Small intestine (tissue), 7 donors: ENCODE measurements at regions not wholly inside any gene's neighbourhood (a gene's known extent, or its start where the extent isn't known, plus 50 kb on each side); places are given as distances from the start of the nearest gene placed in this dataset.
A peak's percentile ranks its signal among the peaks of the same experiment; 100 is the strongest.

Experiments used
- DNase-seq, 2 donors: peaks; one replicate each; pipeline versions ENCODE4 v3.0.0 to v3.0.0-alpha.2; 2013
- FAIRE-seq: peaks from 2 replicates; lab custom pipeline; 2012; peaks lifted over from hg19 to GRCh38; lab: Jason Lieb, UNC
- H3K27ac ChIP-seq, 3 donors: one replicate each; pipeline ENCODE4 v1.5.1; 2013; ENCODE audit warnings: low read length in 2 of 3, mild to moderate bottlenecking in 2 of 3, control low read depth in 1 of 3, inconsistent platforms in 1 of 3, low read depth in 1 of 3, moderate library complexity in 1 of 3
- H3K27me3 ChIP-seq, 3 donors: one replicate each; pipeline ENCODE4 v1.6.1; 2013; ENCODE audit warnings: low read length in 3 of 3, inconsistent platforms in 1 of 3; ENCODE audit not compliant: control insufficient read depth in 3 of 3, insufficient read depth in 3 of 3
- H3K36me3 ChIP-seq, 3 donors: one replicate each; pipeline ENCODE4 v1.6.1; 2013; ENCODE audit warnings: low read length in 3 of 3, inconsistent platforms in 1 of 3, low read depth in 1 of 3, mild to moderate bottlenecking in 1 of 3, moderate library complexity in 1 of 3; ENCODE audit not compliant: control insufficient read depth in 3 of 3, insufficient read depth in 2 of 3
- H3K4me1 ChIP-seq, 3 donors: one replicate each; pipeline ENCODE4 v1.6.1; 2013; ENCODE audit warnings: low read length in 2 of 3, inconsistent platforms in 1 of 3, low read depth in 1 of 3, mild to moderate bottlenecking in 1 of 3, moderate library complexity in 1 of 3; ENCODE audit not compliant: control insufficient read depth in 3 of 3, insufficient read depth in 2 of 3
- H3K4me3 ChIP-seq, 3 donors: one replicate each; pipeline ENCODE4 v1.5.1; 2013; ENCODE audit warnings: low read length in 3 of 3, control low read depth in 1 of 3, inconsistent platforms in 1 of 3, low read depth in 1 of 3, mild to moderate bottlenecking in 1 of 3, moderate library complexity in 1 of 3
- H3K9me3 ChIP-seq, 2 donors: one replicate each; pipeline ENCODE4 v1.6.1; 2013; ENCODE audit warnings: low read depth in 1 of 2, low read length in 1 of 2; ENCODE audit not compliant: control insufficient read depth in 2 of 2, insufficient read depth in 1 of 2
- WGBS, 3 donors: extraction: QIAGEN DNeasy Blood & Tissue Kit; methylation state at CpG; one replicate each; pipeline ENCODE4 v1.1.7; 2013; 5-methylcytosine and 5-hydroxymethylcytosine counted together
- donor health status: healthy with polysubstance abuse.
- donor health status: control.
- donor health status: control.
- donor health status: Bipolar disorder and iron deficiency.
- donor health status: healthy.

- DNase-seq (peak; percentile 76 to 87), FAIRE-seq (no peak)
- Histone ChIP-seq H3K27ac (peak overlapping the region; percentile 71 to 78 (median 71)), H3K4me1 (peaks cover 10 to 61% (median 21%) of the 10 kb centered on the region in 3 donors), H3K27me3 (no peaks in the 10 kb centered on the region), H3K4me3 (no peak overlapping the region), H3K36me3 (no peaks in the 10 kb centered on the region), H3K9me3 (no peaks in the 10 kb centered on the region)
- WGBS, 3 donors, result 21 to 62% (median 49%) methylated on average over 3 of the region's 3 CpGs
These were observed 82.9 kb downstream of the ARF6 start for GRCh38 chr14:49975799-49976198.

DNA sequence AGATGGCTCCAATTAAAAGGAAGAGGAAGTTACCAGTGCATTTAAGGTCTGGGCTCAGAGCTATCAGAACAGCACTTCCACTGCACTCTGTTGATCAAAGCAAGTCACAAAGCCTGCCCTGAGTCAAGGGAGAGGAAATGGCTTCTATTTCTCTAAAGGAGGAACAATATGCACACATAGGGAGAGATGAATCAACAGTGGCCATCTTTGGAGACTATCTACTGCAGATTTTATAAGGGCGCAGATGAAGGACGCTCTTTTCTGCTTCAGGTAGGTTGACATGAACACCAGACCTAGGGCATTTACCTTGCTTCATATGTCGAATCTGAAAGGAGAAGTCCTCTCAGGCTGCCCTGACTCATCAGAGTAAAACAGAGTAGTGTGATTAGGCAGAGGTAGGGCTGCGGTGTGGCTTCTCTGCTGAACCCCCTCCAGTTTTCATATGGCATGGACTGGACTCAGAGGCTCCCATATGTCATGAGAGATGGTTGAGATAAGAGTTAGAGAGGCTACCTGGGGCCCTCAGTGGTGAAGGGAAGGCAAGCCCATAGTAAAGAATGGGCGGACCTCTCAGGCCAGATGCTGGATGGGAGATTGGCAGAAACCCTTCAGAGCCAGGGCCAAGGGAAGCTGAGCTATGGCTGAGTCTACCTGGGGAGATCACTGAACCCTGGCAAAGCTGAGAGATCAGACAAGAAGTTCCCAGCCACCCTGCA lies 84.4 kb downstream of the ARF6 start:
- peaks cover 8 to 46% (median 10%) of the 10 kb centered on the region in 3 donors for H3K4me1 ChIP-seq
- 81 to 89% (median 82%) methylated on average over 5 of the region's 5 CpGs for WGBS, 3 donors
- FAIRE-seq, result no peak

DNA sequence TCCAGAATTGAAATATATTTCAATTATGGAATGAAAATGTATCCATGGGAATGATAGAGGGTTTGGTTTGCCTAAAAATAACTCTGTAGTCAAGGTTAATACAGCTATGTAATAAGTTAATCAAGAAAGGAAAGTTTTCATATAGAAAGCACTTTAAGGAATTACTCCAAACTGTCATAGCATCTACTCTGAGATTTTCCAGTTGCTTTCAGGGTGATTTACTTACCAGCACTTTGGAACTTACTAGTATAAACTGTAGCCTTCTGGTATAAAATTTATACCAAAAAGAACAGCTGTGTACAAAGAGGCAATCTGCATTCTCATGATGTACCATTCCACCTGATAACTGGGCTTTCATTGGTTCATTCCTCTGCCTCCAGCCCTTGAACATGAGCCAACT lies 87.1 kb downstream of the ARF6 start:
- no peaks in the 10 kb centered on the region for H3K27me3 ChIP-seq
- no peak overlapping the region for H3K27ac ChIP-seq
- no peak for DNase-seq
- FAIRE-seq, result no peak
- peaks cover 0 to 26% (median 6%) of the 10 kb centered on the region in 3 donors for H3K4me1 ChIP-seq
- H3K36me3 ChIP-seq, result no peaks in the 10 kb centered on the region
- no peak overlapping the region for H3K4me3 ChIP-seq
- H3K9me3 ChIP-seq, result no peaks in the 10 kb centered on the region

More for the DNA sequence above, 84.4 kb downstream of the ARF6 start:
- Histone ChIP-seq H3K36me3 (no peaks in the 10 kb centered on the region), H3K9me3 (no peaks in the 10 kb centered on the region), H3K27me3 (no peaks in the 10 kb centered on the region), H3K27ac (peak overlapping the region; percentile 0 to 72 (median 33)), H3K4me3 (no peak overlapping the region)
- DNase-seq, result peak in 1 of 2 donors; percentile 31

- Histone ChIP-seq H3K36me3 (no peaks in the 10 kb centered on the region), H3K27ac (peak overlapping the region in 1 of 3 donors; percentile 0), H3K27me3 (no peaks in the 10 kb centered on the region), H3K4me1 (peaks cover 0 to 14% (median 3%) of the 10 kb centered on the region in 3 donors), H3K4me3 (no peak overlapping the region), H3K9me3 (no peaks in the 10 kb centered on the region)
- DNase-seq (no peak), FAIRE-seq (no peak)
- 85 to 94% (median 86%) methylated on average over 7 of the region's 7 CpGs for WGBS, 3 donors
These were observed 89.2 kb downstream of the ARF6 start for GRCh38 chr14:49982082-49982481.

GRCh38 chr14:49982501-49982951 lies 89.6 kb downstream of the ARF6 start:
- Histone ChIP-seq H3K27me3 (no peaks in the 10 kb centered on the region), H3K4me1 (peaks cover under 1 to 11% (median 2%) of the 10 kb centered on the region in 3 donors), H3K27ac (peak overlapping the region in 1 of 3 donors; percentile 28), H3K9me3 (no peaks in the 10 kb centered on the region), H3K36me3 (no peaks in the 10 kb centered on the region), H3K4me3 (no peak overlapping the region)
- no peak for FAIRE-seq
- 49 to 87% (median 82%) methylated on average over 9 of the region's 9 CpGs for WGBS, 3 donors
- DNase-seq, result no peak

GRCh38 chr14:49984424-49984823 lies 91.5 kb downstream of the ARF6 start:
- Histone ChIP-seq H3K4me1 (peaks cover 3 to 24% (median 8%) of the 10 kb centered on the region in 3 donors), H3K27me3 (no peaks in the 10 kb centered on the region), H3K9me3 (no peaks in the 10 kb centered on the region), H3K4me3 (no peak overlapping the region), H3K27ac (no peak overlapping the region), H3K36me3 (no peaks in the 10 kb centered on the region)
- FAIRE-seq (no peak), DNase-seq (no peak)
- WGBS, 3 donors, result 76 to 92% (median 86%) methylated on average over 2 of the region's 2 CpGs

GRCh38 chr14:49986343-49987014 lies 93.6 kb downstream of the ARF6 start:
- no peaks in the 10 kb centered on the region for H3K9me3 ChIP-seq
- DNase-seq (peak; percentile 49 to 60), FAIRE-seq (no peak)
- 28 to 52% (median 31%) methylated on average over 6 of the region's 6 CpGs for WGBS, 3 donors
- no peaks in the 10 kb centered on the region for H3K27me3 ChIP-seq
- H3K4me1 ChIP-seq, result peaks cover 3 to 36% (median 8%) of the 10 kb centered on the region in 3 donors
- H3K27ac ChIP-seq, result peak overlapping the region; percentile 59 to 93 (median 65)
- no peaks in the 10 kb centered on the region for H3K36me3 ChIP-seq
- H3K4me3 ChIP-seq, result no peak overlapping the region

DNA sequence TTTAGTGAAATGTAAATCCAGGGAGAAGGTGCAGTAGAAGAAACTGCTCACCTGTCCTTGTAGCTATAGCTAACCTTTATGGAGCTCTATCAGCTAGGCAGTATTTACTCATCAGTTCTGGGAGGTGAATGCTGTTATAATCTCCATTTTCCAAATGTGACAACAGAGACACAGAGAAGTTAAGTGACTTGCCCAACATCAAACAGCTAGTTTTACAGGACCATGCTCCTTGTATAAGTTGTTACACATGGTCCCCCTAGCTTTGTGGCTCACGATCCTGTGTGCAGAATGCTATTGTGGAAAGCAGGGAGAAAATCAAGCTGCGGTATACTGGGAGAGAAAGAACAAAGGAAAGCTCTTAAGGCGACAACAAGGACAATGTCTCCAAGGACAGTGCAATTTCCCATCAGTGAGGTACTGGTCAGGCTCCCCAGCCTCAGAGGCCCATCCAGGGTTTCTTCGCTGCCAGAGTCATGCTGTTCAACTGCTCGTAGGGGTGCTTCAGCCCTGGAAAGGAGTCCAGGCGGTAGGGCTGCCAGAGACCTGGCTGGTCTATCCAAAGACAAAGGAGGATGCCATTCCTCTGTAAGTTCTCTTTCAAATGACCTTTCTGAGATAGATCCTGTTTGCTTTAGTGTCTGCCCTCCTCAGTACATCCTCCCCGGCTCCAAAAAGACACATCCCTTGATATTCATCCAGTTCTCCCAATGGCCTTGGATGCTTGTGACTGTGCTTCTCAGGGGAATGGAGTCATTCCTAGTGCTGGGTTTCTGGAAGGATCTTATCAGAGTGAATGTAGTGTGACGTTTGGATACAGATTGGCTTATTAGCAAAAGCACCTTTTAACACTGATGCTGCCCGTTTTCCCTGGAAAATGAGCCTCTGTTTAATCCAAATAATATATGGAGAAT lies 95.5 kb downstream of the ARF6 start:
- no peaks in the 10 kb centered on the region for H3K27me3 ChIP-seq
- H3K27ac ChIP-seq, result peak overlapping the region in 2 of 3 donors; percentile 43 to 73
- H3K9me3 ChIP-seq, result no peaks in the 10 kb centered on the region
- H3K36me3 ChIP-seq, result no peaks in the 10 kb centered on the region
- peaks cover 3 to 36% (median 8%) of the 10 kb centered on the region in 3 donors for H3K4me1 ChIP-seq
- WGBS, 3 donors, result 78 to 86% (median 84%) methylated on average over 9 of the region's 9 CpGs
- DNase-seq (peak in 1 of 2 donors; percentile 47), FAIRE-seq (no peak)
- H3K4me3 ChIP-seq, result no peak overlapping the region
